HG03066 (cell line): ENCODE measurements at regions not wholly inside any gene's neighbourhood (a gene's known extent, or its start where the extent isn't known, plus 50 kb on each side); places are given as distances from the start of the nearest gene placed in this dataset.
"Not testable (repeated sequence)": the region's sequence is repeated elsewhere in the genome, so short reads cannot be mapped to it uniquely, and the experiment has no call there.

Source experiments
- ATAC-seq: cut with Tn5 transposase; IDR thresholded peaks from one replicate; pipeline ENCODE4 v1.9.1; 2021; ENCODE audit warnings: low read depth; ENCODE audit not compliant: unreplicated experiment

GRCh38 chr6:21871831-21872230 is 278.3 kb downstream of the SOX4 start:
- no peak for ATAC-seq

GRCh38 chr6:21872749-21873148 is 279.2 kb downstream of the SOX4 start:
- no peak for ATAC-seq

GRCh38 chr6:21873562-21873961 is 280.0 kb downstream of the SOX4 start:
- ATAC-seq = no peak

GRCh38 chr6:21874372-21874771 is 280.8 kb downstream of the SOX4 start:
- ATAC-seq = no peak

GRCh38 chr6:21877037-21877436 is 283.5 kb downstream of the SOX4 start:
- ATAC-seq = not testable (repeated sequence)

GRCh38 chr6:21880249-21880648 is 286.7 kb downstream of the SOX4 start:
- not testable (repeated sequence) for ATAC-seq

GRCh38 chr6:21881969-21882465 is 288.5 kb downstream of the SOX4 start:
- ATAC-seq = no peak

- no peak for ATAC-seq
Observed at GRCh38 chr6:21883595-21884328, 290.2 kb downstream of the SOX4 start.

- ATAC-seq = no peak
Observed at GRCh38 chr6:21885111-21885510, 291.6 kb downstream of the SOX4 start.

- no peak for ATAC-seq
Observed at GRCh38 chr6:21885532-21886114, 292.1 kb downstream of the SOX4 start.

GRCh38 chr6:21886542-21887151 is 293.1 kb downstream of the SOX4 start:
- ATAC-seq = no peak

- no peak for ATAC-seq
Observed at GRCh38 chr6:21887231-21888185, 294.0 kb downstream of the SOX4 start.

- no peak for ATAC-seq
Observed at GRCh38 chr6:21891080-21891479, 297.5 kb downstream of the SOX4 start.

GRCh38 chr6:21893793-21894192 is 300.2 kb downstream of the SOX4 start:
- ATAC-seq = no peak

- ATAC-seq = no peak
Observed at GRCh38 chr6:21895555-21895954, 302.0 kb downstream of the SOX4 start.

GRCh38 chr6:21898107-21898796 is 304.7 kb downstream of the SOX4 start:
- no peak for ATAC-seq

- no peak for ATAC-seq
Observed at GRCh38 chr6:21899708-21900107, 306.2 kb downstream of the SOX4 start.

GRCh38 chr6:21900730-21901129 is 307.2 kb downstream of the SOX4 start:
- ATAC-seq = no peak

- no peak for ATAC-seq
Observed at GRCh38 chr6:21902628-21903169, 309.1 kb downstream of the SOX4 start.

GRCh38 chr6:21905531-21905930 is 312.0 kb downstream of the SOX4 start:
- ATAC-seq = no peak
